Left ventricle myocardium inferior (tissue), 1 donor: ENCODE measurements at regions not wholly inside any gene's neighbourhood (a gene's known extent, or its start where the extent isn't known, plus 50 kb on each side); places are given as distances from the start of the nearest gene placed in this dataset.

Source experiments
- DNase-seq: peaks from one replicate; pipeline ENCODE4 v3.0.0-alpha.2; 2020
- H3K27ac ChIP-seq: fragments of 200-600 bp; replicated peaks from 2 replicates; pipeline ENCODE4 v1.8.0; 2021
- H3K27me3 ChIP-seq: fragments of 200-600 bp; 2 replicates; pipeline ENCODE4 v1.8.0; 2021; ENCODE audit warnings: low read depth
- H3K36me3 ChIP-seq: fragments of 200-600 bp; 2 replicates; pipeline ENCODE4 v1.8.0; 2021
- H3K4me1 ChIP-seq: fragments of 200-600 bp; 2 replicates; pipeline ENCODE4 v1.8.0; 2021
- H3K4me3 ChIP-seq: fragments of 200-600 bp; 2 replicates; pipeline ENCODE4 v1.8.0; 2021; ENCODE audit warnings: mild to moderate bottlenecking, moderate library complexity
- H3K9me3 ChIP-seq: fragments of 200-600 bp; replicated peaks from 2 replicates; pipeline ENCODE4 v1.8.0; 2021
- CTCF ChIP-seq: fragments of 200-600 bp; IDR thresholded peaks from 2 replicates; pipeline ENCODE4 v1.8.0; 2021; ENCODE audit warnings: antibody characterized with exemption, mild to moderate bottlenecking, borderline replicate concordance
- intact Hi-C: fragments of 100-400 bp; cut with micrococcal nuclease; formaldehyde crosslinking; loops from one replicate; pipeline ENCODE4 v1.11.0; 2022
- donor health status: DM: no; HTN: yes; CAD: no; lungs with severe emphysema.

GRCh38 chr15:98167722-98168268 is 207.3 kb downstream of the ARRDC4 start:
- no peaks in the 10 kb centered on the region for H3K9me3 ChIP-seq
- intact Hi-C loops = no loop called here
- TF ChIP-seq CTCF = no peak
- no peaks in the 10 kb centered on the region for H3K36me3 ChIP-seq
- DNase-seq = no peak
- H3K4me3 ChIP-seq = no peak overlapping the region
- no peaks in the 10 kb centered on the region for H3K4me1 ChIP-seq
- H3K27ac ChIP-seq = no peak overlapping the region
- H3K27me3 ChIP-seq = peaks cover 55% of the 10 kb centered on the region

- H3K9me3 ChIP-seq = no peaks in the 10 kb centered on the region
- peaks cover 53% of the 10 kb centered on the region for H3K27me3 ChIP-seq
- H3K36me3 ChIP-seq = no peaks in the 10 kb centered on the region
- no peak overlapping the region for H3K27ac ChIP-seq
- no peaks in the 10 kb centered on the region for H3K4me1 ChIP-seq
- DNase-seq = no peak
- intact Hi-C loops = no loop called here
- TF ChIP-seq CTCF = no peak
- H3K4me3 ChIP-seq = no peak overlapping the region
Measured at GRCh38 chr15:98169551-98169950, 209.0 kb downstream of the ARRDC4 start.

- DNase-seq = no peak
- intact Hi-C loops = loop anchor here (10.0 kb wide), 1 partner anchor 269 kb away; no protein-coding TSS in a partner anchor
- no peaks in the 10 kb centered on the region for H3K9me3 ChIP-seq
- no peaks in the 10 kb centered on the region for H3K4me1 ChIP-seq
- no peaks in the 10 kb centered on the region for H3K36me3 ChIP-seq
- no peak overlapping the region for H3K4me3 ChIP-seq
- no peak overlapping the region for H3K27ac ChIP-seq
- peaks cover 61% of the 10 kb centered on the region for H3K27me3 ChIP-seq
- TF ChIP-seq CTCF = no peak
Measured at GRCh38 chr15:98174286-98174685, 213.8 kb downstream of the ARRDC4 start.

GRCh38 chr15:98174841-98175240 is 214.3 kb downstream of the ARRDC4 start:
- H3K9me3 ChIP-seq = no peaks in the 10 kb centered on the region
- DNase-seq = no peak
- TF ChIP-seq CTCF = no peak
- peaks cover 67% of the 10 kb centered on the region for H3K27me3 ChIP-seq
- H3K36me3 ChIP-seq = no peaks in the 10 kb centered on the region
- H3K4me3 ChIP-seq = no peak overlapping the region
- intact Hi-C loops = loop anchor here (10.0 kb wide), 1 partner anchor 270 kb away; no protein-coding TSS in a partner anchor
- no peak overlapping the region for H3K27ac ChIP-seq
- no peaks in the 10 kb centered on the region for H3K4me1 ChIP-seq

GRCh38 chr15:98177966-98178592 is 217.6 kb downstream of the ARRDC4 start:
- peak; percentile 69 for TF ChIP-seq CTCF
- intact Hi-C loops = loop anchor here (10.0 kb wide), 1 partner anchor 273 kb away; no protein-coding TSS in a partner anchor
- H3K9me3 ChIP-seq = no peaks in the 10 kb centered on the region
- no peak overlapping the region for H3K27ac ChIP-seq
- H3K36me3 ChIP-seq = no peaks in the 10 kb centered on the region
- H3K4me1 ChIP-seq = no peaks in the 10 kb centered on the region
- no peak for DNase-seq
- H3K4me3 ChIP-seq = no peak overlapping the region
- peaks cover 94% of the 10 kb centered on the region for H3K27me3 ChIP-seq
